ENCODE measurements at regions not wholly inside any gene's neighbourhood (a gene's known extent, or its start where the extent isn't known, plus 50 kb on each side); places are given as distances from the start of the nearest gene placed in this dataset.

DNA sequence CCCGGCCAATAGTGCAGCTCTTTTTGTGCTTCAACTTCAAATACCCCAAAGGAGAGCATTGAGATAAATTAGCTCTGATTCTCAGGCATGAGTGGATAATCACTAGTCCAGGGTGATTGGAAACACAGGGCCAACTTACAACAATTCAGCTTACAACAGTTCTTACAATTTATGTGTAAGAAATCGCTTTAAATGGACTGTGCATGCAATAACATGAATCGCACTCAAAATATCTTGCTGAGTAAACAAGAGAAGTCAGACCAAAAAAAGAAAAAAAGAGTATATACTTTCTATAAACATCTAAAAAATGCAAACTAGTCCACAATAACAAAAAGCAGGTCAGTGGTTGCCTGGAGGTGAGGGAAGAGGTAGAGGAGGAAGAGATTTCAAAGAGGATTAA is 150.6 kb upstream of the EDIL3 start:
- Histone ChIP-seq H3K79me2 (replicated peaks; ENCODE audit: insufficient read depth, low read length) (no peaks in the 10 kb centered on the region), H3F3A (ENCODE audit: insufficient read depth, low read length, poor library complexity, severe bottlenecking) (no peaks in the 10 kb centered on the region), H3K9me3 (ENCODE audit: low read length) (no peaks in the 10 kb centered on the region), H4K20me1 (ENCODE audit: insufficient read depth) (no peaks in the 10 kb centered on the region), H3K9ac (ENCODE audit: low read length) (no peak overlapping the region), H3K36me3 (ENCODE audit: insufficient read depth, low read length) (no peaks in the 10 kb centered on the region), H3K4me2 (ENCODE audit: low read length) (no peak overlapping the region), H2AFZ (ENCODE audit: low read depth, low read length) (no peak overlapping the region), H3K4me3 (ENCODE audit: low read length) (no peak overlapping the region), H3K27ac (ENCODE audit: low read length) (no peak overlapping the region), H3K9me2 (ENCODE audit: insufficient read depth, low read length) (no peaks in the 10 kb centered on the region), H3K27me3 (ENCODE audit: insufficient read depth, low read depth, low read length) (no peaks in the 10 kb centered on the region)
- TF ChIP-seq EP300 (conservative IDR thresholded peaks at IDR 0.05; ENCODE audit: poor library complexity, severe bottlenecking), result no peak
- TF ChIP-seq MXI1 (conservative IDR thresholded peaks at IDR 0.05; ENCODE audit: poor library complexity, severe bottlenecking), result no peak
- no peak for TF ChIP-seq RAD21 (conservative IDR thresholded peaks at IDR 0.05)
- TF ChIP-seq SMC3 (conservative IDR thresholded peaks at IDR 0.05; ENCODE audit: poor library complexity), result no peak
- TF ChIP-seq POLR2AphosphoS5 (IDR thresholded peaks at IDR 0.05), result no peak
- TF ChIP-seq, protein P1, sequence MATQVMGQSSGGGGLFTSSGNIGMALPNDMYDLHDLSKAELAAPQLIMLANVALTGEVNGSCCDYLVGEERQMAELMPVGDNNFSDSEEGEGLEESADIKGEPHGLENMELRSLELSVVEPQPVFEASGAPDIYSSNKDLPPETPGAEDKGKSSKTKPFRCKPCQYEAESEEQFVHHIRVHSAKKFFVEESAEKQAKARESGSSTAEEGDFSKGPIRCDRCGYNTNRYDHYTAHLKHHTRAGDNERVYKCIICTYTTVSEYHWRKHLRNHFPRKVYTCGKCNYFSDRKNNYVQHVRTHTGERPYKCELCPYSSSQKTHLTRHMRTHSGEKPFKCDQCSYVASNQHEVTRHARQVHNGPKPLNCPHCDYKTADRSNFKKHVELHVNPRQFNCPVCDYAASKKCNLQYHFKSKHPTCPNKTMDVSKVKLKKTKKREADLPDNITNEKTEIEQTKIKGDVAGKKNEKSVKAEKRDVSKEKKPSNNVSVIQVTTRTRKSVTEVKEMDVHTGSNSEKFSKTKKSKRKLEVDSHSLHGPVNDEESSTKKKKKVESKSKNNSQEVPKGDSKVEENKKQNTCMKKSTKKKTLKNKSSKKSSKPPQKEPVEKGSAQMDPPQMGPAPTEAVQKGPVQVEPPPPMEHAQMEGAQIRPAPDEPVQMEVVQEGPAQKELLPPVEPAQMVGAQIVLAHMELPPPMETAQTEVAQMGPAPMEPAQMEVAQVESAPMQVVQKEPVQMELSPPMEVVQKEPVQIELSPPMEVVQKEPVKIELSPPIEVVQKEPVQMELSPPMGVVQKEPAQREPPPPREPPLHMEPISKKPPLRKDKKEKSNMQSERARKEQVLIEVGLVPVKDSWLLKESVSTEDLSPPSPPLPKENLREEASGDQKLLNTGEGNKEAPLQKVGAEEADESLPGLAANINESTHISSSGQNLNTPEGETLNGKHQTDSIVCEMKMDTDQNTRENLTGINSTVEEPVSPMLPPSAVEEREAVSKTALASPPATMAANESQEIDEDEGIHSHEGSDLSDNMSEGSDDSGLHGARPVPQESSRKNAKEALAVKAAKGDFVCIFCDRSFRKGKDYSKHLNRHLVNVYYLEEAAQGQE (IDR thresholded peaks at IDR 0.05; ENCODE audit: borderline replicate concordance), result no peak
- no peak for TF ChIP-seq TAF1 (IDR thresholded peaks at IDR 0.05; ENCODE audit: low read depth)

DNA sequence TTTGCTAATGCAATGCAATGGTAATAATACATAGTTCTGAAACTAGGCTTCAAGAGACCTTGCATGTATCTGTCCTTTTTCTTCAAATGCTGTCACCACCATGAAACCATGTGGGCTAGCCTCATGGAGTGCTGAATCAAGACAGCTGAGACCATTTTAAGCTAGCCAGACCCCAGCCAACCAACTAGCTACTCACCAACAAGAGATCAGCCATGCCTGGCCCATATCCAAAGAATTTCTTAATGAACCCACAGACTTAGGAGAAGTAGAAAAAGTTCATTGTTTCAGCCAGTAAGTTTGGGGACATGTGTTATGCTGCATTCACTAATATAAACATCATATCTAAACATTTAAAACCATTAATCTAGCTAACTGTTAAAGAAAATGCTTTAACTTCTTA is 139.8 kb upstream of the EDIL3 start:
- no peaks in the 10 kb centered on the region for H4K20me1 ChIP-seq (ENCODE audit: insufficient read depth)
- H3K9me3 ChIP-seq (ENCODE audit: low read length), result no peaks in the 10 kb centered on the region
- no peaks in the 10 kb centered on the region for H3K36me3 ChIP-seq (ENCODE audit: insufficient read depth, low read length)
- no peaks in the 10 kb centered on the region for H3F3A ChIP-seq (ENCODE audit: insufficient read depth, low read length, poor library complexity, severe bottlenecking)
- H3K4me3 ChIP-seq (ENCODE audit: low read length), result no peak overlapping the region
- H3K79me2 ChIP-seq (replicated peaks; ENCODE audit: insufficient read depth, low read length), result no peaks in the 10 kb centered on the region
- no peak overlapping the region for H3K4me2 ChIP-seq (ENCODE audit: low read length)
- H2AFZ ChIP-seq (ENCODE audit: low read depth, low read length), result no peak overlapping the region
- TF ChIP-seq, protein P1 (IDR thresholded peaks at IDR 0.05; ENCODE audit: borderline replicate concordance), result no peak
- TF ChIP-seq MXI1 (conservative IDR thresholded peaks at IDR 0.05; ENCODE audit: poor library complexity, severe bottlenecking) (no peak), TAF1 (IDR thresholded peaks at IDR 0.05; ENCODE audit: low read depth) (no peak), EZH2 (IDR thresholded peaks at IDR 0.05; ENCODE audit: borderline replicate concordance, insufficient read depth, low read length, poor library complexity, severe bottlenecking) (no peak), SMC3 (conservative IDR thresholded peaks at IDR 0.05; ENCODE audit: poor library complexity) (no peak), RAD21 (conservative IDR thresholded peaks at IDR 0.05) (no peak), EP300 (conservative IDR thresholded peaks at IDR 0.05; ENCODE audit: poor library complexity, severe bottlenecking) (no peak), POLR2AphosphoS5 (IDR thresholded peaks at IDR 0.05) (no peak)
- TF ChIP-seq, protein P2, sequence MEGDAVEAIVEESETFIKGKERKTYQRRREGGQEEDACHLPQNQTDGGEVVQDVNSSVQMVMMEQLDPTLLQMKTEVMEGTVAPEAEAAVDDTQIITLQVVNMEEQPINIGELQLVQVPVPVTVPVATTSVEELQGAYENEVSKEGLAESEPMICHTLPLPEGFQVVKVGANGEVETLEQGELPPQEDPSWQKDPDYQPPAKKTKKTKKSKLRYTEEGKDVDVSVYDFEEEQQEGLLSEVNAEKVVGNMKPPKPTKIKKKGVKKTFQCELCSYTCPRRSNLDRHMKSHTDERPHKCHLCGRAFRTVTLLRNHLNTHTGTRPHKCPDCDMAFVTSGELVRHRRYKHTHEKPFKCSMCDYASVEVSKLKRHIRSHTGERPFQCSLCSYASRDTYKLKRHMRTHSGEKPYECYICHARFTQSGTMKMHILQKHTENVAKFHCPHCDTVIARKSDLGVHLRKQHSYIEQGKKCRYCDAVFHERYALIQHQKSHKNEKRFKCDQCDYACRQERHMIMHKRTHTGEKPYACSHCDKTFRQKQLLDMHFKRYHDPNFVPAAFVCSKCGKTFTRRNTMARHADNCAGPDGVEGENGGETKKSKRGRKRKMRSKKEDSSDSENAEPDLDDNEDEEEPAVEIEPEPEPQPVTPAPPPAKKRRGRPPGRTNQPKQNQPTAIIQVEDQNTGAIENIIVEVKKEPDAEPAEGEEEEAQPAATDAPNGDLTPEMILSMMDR (IDR thresholded peaks at IDR 0.05; ENCODE audit: poor library complexity, severe bottlenecking), result no peak
- no peaks in the 10 kb centered on the region for H3K27me3 ChIP-seq (ENCODE audit: insufficient read depth, low read depth, low read length)
- no peak overlapping the region for H3K27ac ChIP-seq (ENCODE audit: low read length)
- H3K9ac ChIP-seq (ENCODE audit: low read length), result no peak overlapping the region
- no peaks in the 10 kb centered on the region for H3K9me2 ChIP-seq (ENCODE audit: insufficient read depth, low read length)

Measured in neural cell (in vitro differentiated cells).